GM06990 (cell line): ENCODE measurements at regions not wholly inside any gene's neighbourhood (a gene's known extent, or its start where the extent isn't known, plus 50 kb on each side); places are given as distances from the start of the nearest gene placed in this dataset.

Experiments used
- DNase-seq: peaks from one replicate; pipeline ENCODE4 v3.0.0-alpha.2; 2011; ENCODE audit not compliant: insufficient read length; ENCODE audit errors: extremely low read depth
- H3K27me3 ChIP-seq: replicated peaks from 2 replicates; pipeline ENCODE4 v1.6.0; 2011; ENCODE audit warnings: low read length; ENCODE audit not compliant: control insufficient read depth, insufficient read depth
- H3K36me3 ChIP-seq: 2 replicates; pipeline ENCODE4 v1.5.1; 2011; ENCODE audit warnings: low read length; ENCODE audit not compliant: control insufficient read depth, insufficient read depth
- H3K4me3 ChIP-seq: replicated peaks from 2 replicates; pipeline ENCODE4 v1.5.1; 2011; ENCODE audit warnings: low read depth, mild to moderate bottlenecking, control low read depth, low read length
- TF ChIP-seq, protein P1 (sequence below): IDR thresholded peaks from 2 replicates; pipeline ENCODE4 v1.5.1; 2011; ENCODE audit warnings: low read length, control low read depth, mild to moderate bottlenecking, inconsistent platforms; ENCODE audit not compliant: insufficient read depth, poor library complexity, severe bottlenecking

DNA sequence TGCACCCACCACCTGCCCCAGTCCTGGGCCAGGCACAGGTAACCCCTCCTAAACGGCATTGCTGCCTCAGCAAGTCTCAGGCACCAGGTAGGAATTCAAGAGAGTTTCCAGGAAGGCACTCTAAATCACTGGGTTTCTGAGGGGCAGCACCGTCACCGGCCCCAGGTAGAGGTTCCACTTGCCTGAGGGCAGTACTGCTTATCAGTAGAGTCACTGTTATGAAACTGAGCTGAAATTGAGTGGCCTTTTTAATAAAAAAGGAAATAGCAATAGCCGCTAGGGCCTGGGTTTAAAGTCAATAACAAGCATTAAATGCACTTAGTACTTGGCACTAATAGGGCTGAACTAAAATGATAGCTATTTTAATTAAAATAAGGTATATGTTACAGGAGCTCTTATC is 653.7 kb downstream of the METTL4 start:
- DNase-seq = no peak
- no peaks in the 10 kb centered on the region for H3K36me3 ChIP-seq
- H3K27me3 ChIP-seq = no peaks in the 10 kb centered on the region
- no peak overlapping the region for H3K4me3 ChIP-seq
- TF ChIP-seq, protein P1, sequence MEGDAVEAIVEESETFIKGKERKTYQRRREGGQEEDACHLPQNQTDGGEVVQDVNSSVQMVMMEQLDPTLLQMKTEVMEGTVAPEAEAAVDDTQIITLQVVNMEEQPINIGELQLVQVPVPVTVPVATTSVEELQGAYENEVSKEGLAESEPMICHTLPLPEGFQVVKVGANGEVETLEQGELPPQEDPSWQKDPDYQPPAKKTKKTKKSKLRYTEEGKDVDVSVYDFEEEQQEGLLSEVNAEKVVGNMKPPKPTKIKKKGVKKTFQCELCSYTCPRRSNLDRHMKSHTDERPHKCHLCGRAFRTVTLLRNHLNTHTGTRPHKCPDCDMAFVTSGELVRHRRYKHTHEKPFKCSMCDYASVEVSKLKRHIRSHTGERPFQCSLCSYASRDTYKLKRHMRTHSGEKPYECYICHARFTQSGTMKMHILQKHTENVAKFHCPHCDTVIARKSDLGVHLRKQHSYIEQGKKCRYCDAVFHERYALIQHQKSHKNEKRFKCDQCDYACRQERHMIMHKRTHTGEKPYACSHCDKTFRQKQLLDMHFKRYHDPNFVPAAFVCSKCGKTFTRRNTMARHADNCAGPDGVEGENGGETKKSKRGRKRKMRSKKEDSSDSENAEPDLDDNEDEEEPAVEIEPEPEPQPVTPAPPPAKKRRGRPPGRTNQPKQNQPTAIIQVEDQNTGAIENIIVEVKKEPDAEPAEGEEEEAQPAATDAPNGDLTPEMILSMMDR = no peak

DNA sequence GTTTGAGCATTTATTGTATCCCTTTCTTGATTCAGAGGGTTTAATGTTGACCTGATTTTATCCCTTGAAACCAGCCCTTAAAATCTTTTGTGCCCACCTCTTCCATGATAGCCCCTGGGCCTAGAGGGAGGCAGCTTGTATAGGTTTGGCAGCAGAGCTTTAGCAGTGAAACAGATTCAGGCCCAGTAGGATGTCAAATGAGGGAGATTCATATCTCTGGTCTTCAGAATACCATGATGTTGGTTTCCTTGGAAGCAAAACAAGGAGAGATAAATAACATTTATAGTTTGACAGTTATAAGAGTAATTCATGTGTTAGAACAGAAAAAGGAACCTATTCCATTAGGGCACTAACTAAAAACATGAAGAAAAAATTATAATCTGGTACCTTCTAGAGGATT is 649.2 kb downstream of the METTL4 start:
- Histone ChIP-seq H3K27me3 (no peaks in the 10 kb centered on the region), H3K36me3 (no peaks in the 10 kb centered on the region), H3K4me3 (no peak overlapping the region)
- TF ChIP-seq, protein P1 = no peak
- no peak for DNase-seq

DNA sequence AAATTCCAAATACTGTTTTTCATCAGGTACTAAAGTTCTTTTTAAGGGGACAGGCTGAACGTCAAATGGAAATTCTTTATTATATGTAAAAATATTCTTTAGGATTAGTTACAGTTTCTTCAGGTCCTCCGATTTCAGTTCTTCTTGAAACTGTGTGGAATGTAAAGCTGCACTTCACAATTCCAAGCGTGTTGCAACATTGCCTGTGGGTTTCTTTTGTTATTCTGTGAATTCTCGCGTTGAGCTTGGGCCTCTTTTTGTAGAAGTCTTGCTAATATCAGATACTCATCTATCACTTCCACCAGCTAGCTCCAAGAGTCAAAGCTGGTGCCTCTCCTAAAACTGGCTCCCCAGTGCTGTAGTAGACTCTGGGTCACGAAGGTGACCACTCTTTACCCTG is 642.6 kb downstream of the METTL4 start:
- Histone ChIP-seq H3K36me3 (no peaks in the 10 kb centered on the region), H3K4me3 (no peak overlapping the region), H3K27me3 (no peaks in the 10 kb centered on the region)
- TF ChIP-seq, protein P1 = no peak
- no peak for DNase-seq

DNA sequence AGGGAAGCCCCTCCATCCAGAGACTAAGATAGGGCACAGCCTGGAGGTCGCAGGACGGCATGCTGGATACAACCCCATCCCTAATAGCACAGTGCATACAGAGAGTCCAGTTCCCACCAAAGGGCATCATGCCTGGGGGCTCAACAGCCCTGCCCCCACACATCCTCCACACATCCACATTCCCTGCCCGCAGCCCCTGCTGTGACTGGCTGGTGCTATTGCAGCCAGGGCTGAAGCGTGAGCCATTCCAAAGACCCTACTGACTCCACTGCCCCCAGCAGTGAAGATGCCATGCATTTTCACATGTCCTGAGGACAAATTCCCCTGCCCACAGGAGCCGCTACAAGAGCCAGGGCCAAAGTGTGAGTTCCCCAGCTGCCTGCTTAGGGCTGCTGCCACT is 641.6 kb downstream of the METTL4 start:
- DNase-seq = no peak
- TF ChIP-seq, protein P1 = no peak
- no peaks in the 10 kb centered on the region for H3K36me3 ChIP-seq
- H3K4me3 ChIP-seq = no peak overlapping the region
- no peaks in the 10 kb centered on the region for H3K27me3 ChIP-seq

DNA sequence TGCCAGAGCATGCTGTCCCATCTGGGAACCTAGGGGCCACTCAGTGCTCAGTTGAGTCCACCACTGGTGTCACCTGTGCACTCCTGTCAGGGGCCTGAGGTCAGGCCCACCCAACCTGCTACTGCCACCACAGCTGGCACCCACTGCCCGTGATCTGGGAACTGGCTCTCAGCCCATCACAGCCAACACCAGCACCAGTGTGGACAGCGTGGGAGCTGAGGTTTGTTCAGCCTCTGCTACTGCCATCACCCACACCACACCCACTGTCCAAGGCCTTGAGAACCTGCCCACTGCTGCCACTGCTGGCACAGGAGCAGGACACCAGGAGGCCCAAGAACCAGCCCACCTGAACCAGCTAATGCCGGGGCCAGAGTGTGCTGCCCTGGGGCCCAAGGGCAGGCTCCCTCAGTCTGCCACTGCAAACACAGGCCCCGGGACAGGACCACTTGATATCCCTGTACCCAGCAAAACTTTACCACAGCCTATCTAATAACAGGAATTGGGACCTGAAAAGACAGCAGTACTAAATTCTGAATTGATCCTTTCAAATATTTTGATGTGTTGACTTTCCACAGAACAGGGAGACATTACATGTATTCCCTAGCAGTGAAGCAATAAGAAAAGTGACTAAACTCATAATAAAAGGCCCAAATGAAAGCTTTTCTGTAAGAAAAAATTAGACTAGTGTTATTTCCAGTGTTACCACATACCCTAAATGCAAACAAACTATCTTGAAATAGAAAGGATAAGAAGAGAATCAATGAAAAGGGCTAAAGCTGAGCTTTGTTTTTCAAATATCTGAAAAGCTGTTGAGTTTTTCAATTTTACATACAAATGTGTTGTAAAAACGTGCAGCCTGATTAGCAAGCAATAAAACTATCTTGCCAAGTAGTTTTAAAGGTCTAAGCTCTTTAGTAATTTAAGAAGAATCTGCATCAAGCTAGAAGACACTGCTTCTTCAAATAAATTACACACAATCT is 640.7 kb downstream of the METTL4 start:
- Histone ChIP-seq H3K36me3 (no peaks in the 10 kb centered on the region), H3K4me3 (no peak overlapping the region), H3K27me3 (no peaks in the 10 kb centered on the region)
- DNase-seq = no peak
- TF ChIP-seq, protein P1 = no peak
